Neural cell (in vitro differentiated cells): ENCODE measurements at regions not wholly inside any gene's neighbourhood (a gene's known extent, or its start where the extent isn't known, plus 50 kb on each side); places are given as distances from the start of the nearest gene placed in this dataset.

Experiments used
- CTCF ChIP-seq: fragments of 450-650 bp; IDR thresholded peaks from 2 replicates; pipeline ENCODE4 v1.5.1; 2014; ENCODE audit warnings: antibody characterized with exemption, mild to moderate bottlenecking, moderate library complexity; ENCODE audit not compliant: poor library complexity, severe bottlenecking
- EP300 ChIP-seq: fragments of 450-650 bp; conservative IDR thresholded peaks from 2 replicates; pipeline ENCODE4 v1.6.1; 2014; ENCODE audit warnings: antibody characterized with exemption, mild to moderate bottlenecking, moderate library complexity; ENCODE audit not compliant: poor library complexity, severe bottlenecking
- EZH2 ChIP-seq: fragments of 200-600, 300-800 bp; shearing (Covaris generic), sonication (generic); IDR thresholded peaks from 2 replicates; pipeline ENCODE4 v1.6.1; 2014; ENCODE audit warnings: antibody characterized with exemption, low read length, borderline replicate concordance, mild to moderate bottlenecking; ENCODE audit not compliant: insufficient read depth, poor library complexity, severe bottlenecking
- MXI1 ChIP-seq: fragments of 450-650 bp; conservative IDR thresholded peaks from 2 replicates; pipeline ENCODE4 v1.6.1; 2014; ENCODE audit warnings: antibody characterized with exemption, mild to moderate bottlenecking; ENCODE audit not compliant: poor library complexity, severe bottlenecking
- POLR2AphosphoS5 ChIP-seq: IDR thresholded peaks from 2 replicates; pipeline ENCODE4 v1.6.1; 2012
- RAD21 ChIP-seq: fragments of 450-650 bp; conservative IDR thresholded peaks from 2 replicates; pipeline ENCODE4 v1.6.1; 2014; ENCODE audit warnings: antibody characterized with exemption, mild to moderate bottlenecking, moderate library complexity
- REST ChIP-seq: IDR thresholded peaks from 2 replicates; pipeline ENCODE4 v1.6.1; 2012; ENCODE audit warnings: borderline replicate concordance

GRCh38 chr14:42602336-42602845 is 995.7 kb downstream of the LRFN5 start:
- no peak for TF ChIP-seq CTCF
- TF ChIP-seq POLR2AphosphoS5: no peak
- no peak for TF ChIP-seq MXI1
- no peak for TF ChIP-seq EP300
- TF ChIP-seq EZH2: no peak
- TF ChIP-seq RAD21: no peak
- TF ChIP-seq REST: no peak
